ENCODE measurements at regions not wholly inside any gene's neighbourhood (a gene's known extent, or its start where the extent isn't known, plus 50 kb on each side); places are given as distances from the start of the nearest gene placed in this dataset.

- H3K4me1 ChIP-seq (ENCODE audit: control insufficient read depth in 1 of 2, insufficient read depth in 2 of 2, low read length in 2 of 2): no peaks in the 10 kb centered on the region
- H3K27me3 ChIP-seq (ENCODE audit: control insufficient read depth in 1 of 2, insufficient read depth in 2 of 2, low read length in 2 of 2): no peaks in the 10 kb centered on the region
- no peak overlapping the region for H3K27ac ChIP-seq (ENCODE audit: low read depth, low read length)
- no peaks in the 10 kb centered on the region for H3K36me3 ChIP-seq (ENCODE audit: control insufficient read depth in 1 of 2, insufficient read depth in 2 of 2, low read length in 2 of 2)
- H3K9ac ChIP-seq (ENCODE audit: low read depth in 1 of 2, low read length in 2 of 2): no peak overlapping the region
- no peaks in the 10 kb centered on the region for H3K9me3 ChIP-seq (ENCODE audit: control insufficient read depth in 1 of 2, low read length in 2 of 2)
- no peak overlapping the region for H3K4me3 ChIP-seq (ENCODE audit: low read depth in 1 of 2, low read length in 2 of 2)
Measured at GRCh38 chr3:22928216-22929110, 274.7 kb upstream of the UBE2E2 start.

GRCh38 chr3:22933051-22933840 lies 269.9 kb upstream of the UBE2E2 start:
- no peak overlapping the region for H3K27ac ChIP-seq (ENCODE audit: low read depth, low read length)
- no peaks in the 10 kb centered on the region for H3K9me3 ChIP-seq (ENCODE audit: control insufficient read depth in 1 of 2, low read length in 2 of 2)
- no peaks in the 10 kb centered on the region for H3K27me3 ChIP-seq (ENCODE audit: control insufficient read depth in 1 of 2, insufficient read depth in 2 of 2, low read length in 2 of 2)

GRCh38 chr3:22933841-22934116 lies 269.3 kb upstream of the UBE2E2 start:
- H3K27me3 ChIP-seq (ENCODE audit: control insufficient read depth in 1 of 2, insufficient read depth in 2 of 2, low read length in 2 of 2): no peaks in the 10 kb centered on the region
- no peak overlapping the region for H3K9ac ChIP-seq (ENCODE audit: low read depth in 1 of 2, low read length in 2 of 2)
- H3K27ac ChIP-seq (ENCODE audit: low read depth, low read length): no peak overlapping the region
- no peak overlapping the region for H3K4me3 ChIP-seq (ENCODE audit: low read depth in 1 of 2, low read length in 2 of 2)
- H3K4me1 ChIP-seq (ENCODE audit: control insufficient read depth in 1 of 2, insufficient read depth in 2 of 2, low read length in 2 of 2): no peaks in the 10 kb centered on the region
- no peaks in the 10 kb centered on the region for H3K9me3 ChIP-seq (ENCODE audit: control insufficient read depth in 1 of 2, low read length in 2 of 2)
- H3K36me3 ChIP-seq (ENCODE audit: control insufficient read depth in 1 of 2, insufficient read depth in 2 of 2, low read length in 2 of 2): no peaks in the 10 kb centered on the region

More at GRCh38 chr3:22933051-22933840, 269.9 kb upstream of the UBE2E2 start:
- Histone ChIP-seq H3K4me1 (ENCODE audit: control insufficient read depth in 1 of 2, insufficient read depth in 2 of 2, low read length in 2 of 2) (no peaks in the 10 kb centered on the region), H3K9ac (ENCODE audit: low read depth in 1 of 2, low read length in 2 of 2) (no peak overlapping the region), H3K36me3 (ENCODE audit: control insufficient read depth in 1 of 2, insufficient read depth in 2 of 2, low read length in 2 of 2) (no peaks in the 10 kb centered on the region), H3K4me3 (ENCODE audit: low read depth in 1 of 2, low read length in 2 of 2) (no peak overlapping the region)

GRCh38 chr3:22935040-22935439 lies 268.1 kb upstream of the UBE2E2 start:
- H3K4me1 ChIP-seq (ENCODE audit: control insufficient read depth in 1 of 2, insufficient read depth in 2 of 2, low read length in 2 of 2): no peaks in the 10 kb centered on the region
- no peaks in the 10 kb centered on the region for H3K27me3 ChIP-seq (ENCODE audit: control insufficient read depth in 1 of 2, insufficient read depth in 2 of 2, low read length in 2 of 2)
- H3K36me3 ChIP-seq (ENCODE audit: control insufficient read depth in 1 of 2, insufficient read depth in 2 of 2, low read length in 2 of 2): no peaks in the 10 kb centered on the region
- no peaks in the 10 kb centered on the region for H3K9me3 ChIP-seq (ENCODE audit: control insufficient read depth in 1 of 2, low read length in 2 of 2)
- no peak overlapping the region for H3K4me3 ChIP-seq (ENCODE audit: low read depth in 1 of 2, low read length in 2 of 2)
- H3K9ac ChIP-seq (ENCODE audit: low read depth in 1 of 2, low read length in 2 of 2): no peak overlapping the region
- no peak overlapping the region for H3K27ac ChIP-seq (ENCODE audit: low read depth, low read length)

- H3K27ac ChIP-seq (ENCODE audit: low read depth, low read length): no peak overlapping the region
- no peaks in the 10 kb centered on the region for H3K4me1 ChIP-seq (ENCODE audit: control insufficient read depth in 1 of 2, insufficient read depth in 2 of 2, low read length in 2 of 2)
- H3K27me3 ChIP-seq (ENCODE audit: control insufficient read depth in 1 of 2, insufficient read depth in 2 of 2, low read length in 2 of 2): no peaks in the 10 kb centered on the region
- H3K36me3 ChIP-seq (ENCODE audit: control insufficient read depth in 1 of 2, insufficient read depth in 2 of 2, low read length in 2 of 2): no peaks in the 10 kb centered on the region
- H3K9me3 ChIP-seq (ENCODE audit: control insufficient read depth in 1 of 2, low read length in 2 of 2): no peaks in the 10 kb centered on the region
- no peak overlapping the region for H3K4me3 ChIP-seq (ENCODE audit: low read depth in 1 of 2, low read length in 2 of 2)
- H3K9ac ChIP-seq (ENCODE audit: low read depth in 1 of 2, low read length in 2 of 2): no peak overlapping the region
Measured at GRCh38 chr3:22937536-22937935, 265.6 kb upstream of the UBE2E2 start.

- Histone ChIP-seq H3K27me3 (ENCODE audit: control insufficient read depth in 1 of 2, insufficient read depth in 2 of 2, low read length in 2 of 2) (no peaks in the 10 kb centered on the region), H3K27ac (ENCODE audit: low read depth, low read length) (no peak overlapping the region), H3K9me3 (ENCODE audit: control insufficient read depth in 1 of 2, low read length in 2 of 2) (no peaks in the 10 kb centered on the region), H3K9ac (ENCODE audit: low read depth in 1 of 2, low read length in 2 of 2) (no peak overlapping the region), H3K4me1 (ENCODE audit: control insufficient read depth in 1 of 2, insufficient read depth in 2 of 2, low read length in 2 of 2) (no peaks in the 10 kb centered on the region), H3K36me3 (ENCODE audit: control insufficient read depth in 1 of 2, insufficient read depth in 2 of 2, low read length in 2 of 2) (no peaks in the 10 kb centered on the region), H3K4me3 (ENCODE audit: low read depth in 1 of 2, low read length in 2 of 2) (no peak overlapping the region)
Measured at GRCh38 chr3:22938739-22939138, 264.4 kb upstream of the UBE2E2 start.

GRCh38 chr3:22939349-22939748 lies 263.8 kb upstream of the UBE2E2 start:
- no peak overlapping the region for H3K27ac ChIP-seq (ENCODE audit: low read depth, low read length)
- no peaks in the 10 kb centered on the region for H3K4me1 ChIP-seq (ENCODE audit: control insufficient read depth in 1 of 2, insufficient read depth in 2 of 2, low read length in 2 of 2)
- H3K36me3 ChIP-seq (ENCODE audit: control insufficient read depth in 1 of 2, insufficient read depth in 2 of 2, low read length in 2 of 2): no peaks in the 10 kb centered on the region
- no peak overlapping the region for H3K4me3 ChIP-seq (ENCODE audit: low read depth in 1 of 2, low read length in 2 of 2)
- H3K27me3 ChIP-seq (ENCODE audit: control insufficient read depth in 1 of 2, insufficient read depth in 2 of 2, low read length in 2 of 2): no peaks in the 10 kb centered on the region
- H3K9ac ChIP-seq (ENCODE audit: low read depth in 1 of 2, low read length in 2 of 2): no peak overlapping the region
- H3K9me3 ChIP-seq (ENCODE audit: control insufficient read depth in 1 of 2, low read length in 2 of 2): no peaks in the 10 kb centered on the region

- H3K27me3 ChIP-seq (ENCODE audit: control insufficient read depth in 1 of 2, insufficient read depth in 2 of 2, low read length in 2 of 2): no peaks in the 10 kb centered on the region
- H3K4me3 ChIP-seq (ENCODE audit: low read depth in 1 of 2, low read length in 2 of 2): no peak overlapping the region
- H3K27ac ChIP-seq (ENCODE audit: low read depth, low read length): no peak overlapping the region
- no peaks in the 10 kb centered on the region for H3K4me1 ChIP-seq (ENCODE audit: control insufficient read depth in 1 of 2, insufficient read depth in 2 of 2, low read length in 2 of 2)
- H3K9me3 ChIP-seq (ENCODE audit: control insufficient read depth in 1 of 2, low read length in 2 of 2): no peaks in the 10 kb centered on the region
- H3K36me3 ChIP-seq (ENCODE audit: control insufficient read depth in 1 of 2, insufficient read depth in 2 of 2, low read length in 2 of 2): no peaks in the 10 kb centered on the region
- no peak overlapping the region for H3K9ac ChIP-seq (ENCODE audit: low read depth in 1 of 2, low read length in 2 of 2)
Measured at GRCh38 chr3:22940285-22940684, 262.8 kb upstream of the UBE2E2 start.

- no peaks in the 10 kb centered on the region for H3K4me1 ChIP-seq (ENCODE audit: control insufficient read depth in 1 of 2, insufficient read depth in 2 of 2, low read length in 2 of 2)
- no peak overlapping the region for H3K9ac ChIP-seq (ENCODE audit: low read depth in 1 of 2, low read length in 2 of 2)
- no peak overlapping the region for H3K4me3 ChIP-seq (ENCODE audit: low read depth in 1 of 2, low read length in 2 of 2)
Measured at GRCh38 chr3:22942981-22943380, 260.1 kb upstream of the UBE2E2 start.

GRCh38 chr3:22947851-22948250 lies 255.3 kb upstream of the UBE2E2 start:
- Histone ChIP-seq H3K27ac (ENCODE audit: low read depth, low read length) (no peak overlapping the region), H3K27me3 (ENCODE audit: control insufficient read depth in 1 of 2, insufficient read depth in 2 of 2, low read length in 2 of 2) (no peaks in the 10 kb centered on the region), H3K4me3 (ENCODE audit: low read depth in 1 of 2, low read length in 2 of 2) (no peak overlapping the region), H3K4me1 (ENCODE audit: control insufficient read depth in 1 of 2, insufficient read depth in 2 of 2, low read length in 2 of 2) (no peaks in the 10 kb centered on the region), H3K9me3 (ENCODE audit: control insufficient read depth in 1 of 2, low read length in 2 of 2) (no peaks in the 10 kb centered on the region), H3K36me3 (ENCODE audit: control insufficient read depth in 1 of 2, insufficient read depth in 2 of 2, low read length in 2 of 2) (no peaks in the 10 kb centered on the region), H3K9ac (ENCODE audit: low read depth in 1 of 2, low read length in 2 of 2) (no peak overlapping the region)

More at GRCh38 chr3:22942981-22943380, 260.1 kb upstream of the UBE2E2 start:
- no peaks in the 10 kb centered on the region for H3K27me3 ChIP-seq (ENCODE audit: control insufficient read depth in 1 of 2, insufficient read depth in 2 of 2, low read length in 2 of 2)
- H3K9me3 ChIP-seq (ENCODE audit: control insufficient read depth in 1 of 2, low read length in 2 of 2): no peaks in the 10 kb centered on the region
- no peaks in the 10 kb centered on the region for H3K36me3 ChIP-seq (ENCODE audit: control insufficient read depth in 1 of 2, insufficient read depth in 2 of 2, low read length in 2 of 2)
- H3K27ac ChIP-seq (ENCODE audit: low read depth, low read length): no peak overlapping the region

All from duodenal mucosa (tissue), 2 donors.